ENCODE measurements at regions not wholly inside any gene's neighbourhood (a gene's known extent, or its start where the extent isn't known, plus 50 kb on each side); places are given as distances from the start of the nearest gene placed in this dataset.

GRCh38 chr2:82650038-82650437 lies 1809.0 kb downstream of the SUCLG1 start:
- Histone ChIP-seq H3K4me3 (ENCODE audit: low read depth, low read length) (no peak overlapping the region), H3K9me3 (ENCODE audit: control insufficient read depth, insufficient read depth, low read depth, low read length) (no peaks in the 10 kb centered on the region), H3K36me3 (ENCODE audit: control insufficient read depth in 2 of 2, insufficient read depth in 1 of 2, low read length in 2 of 2) (no peaks in the 10 kb centered on the region), H3K4me1 (ENCODE audit: control insufficient read depth, insufficient read depth, low read length) (no peaks in the 10 kb centered on the region), H3K27ac (ENCODE audit: extremely low read depth, low read depth, low read length) (no peak overlapping the region)
- POLR2A ChIA-PET: no interaction called here
- CTCF ChIA-PET: no interaction called here
- TF ChIP-seq REST (tag by site-specific recombination; IDR thresholded peaks at IDR 0.05): no peak
- TF ChIP-seq KLF10 (tag by site-specific recombination; IDR thresholded peaks at IDR 0.05): no peak
- no peak for TF ChIP-seq ZNF843 (tag by site-specific recombination; IDR thresholded peaks at IDR 0.05)
- TF ChIP-seq SALL2 (tag by site-specific recombination; IDR thresholded peaks at IDR 0.05; ENCODE audit: borderline replicate concordance): no peak
- TF ChIP-seq ZNF391 (tag by site-specific recombination; IDR thresholded peaks at IDR 0.05; ENCODE audit: borderline replicate concordance, low read depth): no peak
- TF ChIP-seq ZNF548 (tag by site-specific recombination; IDR thresholded peaks at IDR 0.05): no peak
- TF ChIP-seq ZBTB17 (tag by site-specific recombination; IDR thresholded peaks at IDR 0.05): no peak
- no peak for TF ChIP-seq ZNF555 (tag by site-specific recombination; conservative IDR thresholded peaks at IDR 0.05)
- no peak for TF ChIP-seq ZNF629 (tag by site-specific recombination; IDR thresholded peaks at IDR 0.05)
- no peak for TF ChIP-seq ZNF362 (tag by site-specific recombination; IDR thresholded peaks at IDR 0.05)
- no peak for TF ChIP-seq AEBP2 (tag by site-specific recombination; IDR thresholded peaks at IDR 0.05; ENCODE audit: borderline replicate concordance)
- TF ChIP-seq INSM2 (tag by site-specific recombination; IDR thresholded peaks at IDR 0.05): no peak
- no peak for TF ChIP-seq TCF7L2 (IDR thresholded peaks at IDR 0.05; ENCODE audit: borderline replicate concordance, low read depth, low read length)

- POLR2A ChIA-PET: no interaction called here
- no peaks in the 10 kb centered on the region for H3K36me3 ChIP-seq (ENCODE audit: control insufficient read depth in 2 of 2, insufficient read depth in 1 of 2, low read length in 2 of 2)
- no peak overlapping the region for H3K4me3 ChIP-seq (ENCODE audit: low read depth, low read length)
- CTCF ChIA-PET: no interaction called here
- H3K9me3 ChIP-seq (ENCODE audit: control insufficient read depth, insufficient read depth, low read depth, low read length): no peaks in the 10 kb centered on the region
- no peak overlapping the region for H3K27ac ChIP-seq (ENCODE audit: extremely low read depth, low read depth, low read length)
- no peaks in the 10 kb centered on the region for H3K4me1 ChIP-seq (ENCODE audit: control insufficient read depth, insufficient read depth, low read length)
- no peak for TF ChIP-seq ZNF530 (tag by site-specific recombination; IDR thresholded peaks at IDR 0.05; ENCODE audit: low read depth)
- TF ChIP-seq ZNF701 (tag by site-specific recombination; IDR thresholded peaks at IDR 0.05): no peak
- TF ChIP-seq ZXDB (tag by site-specific recombination; IDR thresholded peaks at IDR 0.05): no peak
- TF ChIP-seq ZNF280D (tag by site-specific recombination; IDR thresholded peaks at IDR 0.05): no peak
- TF ChIP-seq GLIS2 (tag by site-specific recombination; IDR thresholded peaks at IDR 0.05): no peak
- no peak for TF ChIP-seq ZBTB8A (tag by site-specific recombination; IDR thresholded peaks at IDR 0.05)
Observed at GRCh38 chr2:82641598-82642180, 1817.4 kb downstream of the SUCLG1 start.

All from HEK293 (cell line).